Thyroid gland (tissue), 4 donors: ENCODE measurements at regions not wholly inside any gene's neighbourhood (a gene's known extent, or its start where the extent isn't known, plus 50 kb on each side); places are given as distances from the start of the nearest gene placed in this dataset.

ENCODE experiments used
- DNase-seq, 2 donors: peaks; one replicate each; pipeline ENCODE4 v3.0.0-alpha.2; 2019
- H3K27ac ChIP-seq, 3 donors: fragments of 200-600 bp; sonication (generic); 1 replicate in 2 of 3; 2 replicates in 1 of 3; pipeline ENCODE4 v1.5.1; 2016 to 2019; ENCODE audit warnings: mild to moderate bottlenecking in 1 of 3, moderate library complexity in 1 of 3
- H3K27me3 ChIP-seq: fragments of 200-600 bp; sonication (generic); one replicate; pipeline ENCODE4 v1.5.1; 2019
- H3K36me3 ChIP-seq, 2 donors: fragments of 200-600 bp; sonication (generic); one replicate each; pipeline ENCODE4 v1.5.1; 2016 to 2019
- H3K4me1 ChIP-seq, 2 donors: fragments of 200-600 bp; sonication (generic); one replicate each; pipeline ENCODE4 v1.5.1; 2017 to 2019
- H3K4me3 ChIP-seq, 3 donors: fragments of 200-600 bp; sonication (generic); replicated peaks in 1 of 3; 1 replicate in 2 of 3; 2 replicates in 1 of 3; pipeline ENCODE4 v1.5.1; 2016; ENCODE audit warnings: mild to moderate bottlenecking in 1 of 3
- H3K9me3 ChIP-seq: fragments of 200-600 bp; sonication (generic); one replicate; pipeline ENCODE4 v1.5.1; 2017
- POLR2A ChIP-seq, 2 donors: fragments of 450-650 bp; IDR thresholded peaks; one replicate each; pipeline ENCODE4 v1.6.1; 2017; ENCODE audit warnings: antibody characterized with exemption in 2 of 2, mild to moderate bottlenecking in 2 of 2, moderate library complexity in 1 of 2
- WGBS, 2 donors: methylation state at CpG; one replicate each; pipeline ENCODE4 v1.1.5; 2017; 5-methylcytosine and 5-hydroxymethylcytosine counted together
- intact Hi-C: fragments of 100-400 bp; cut with DNase I; formaldehyde crosslinking; loops from one replicate; pipeline ENCODE4 v1.15.1; 2023
- TF ChIP-seq, protein P1 (sequence below), 6 experiments: fragments of 200-600 bp in 3 of 6; fragments of 450-650 bp in 3 of 6; sonication (generic) in 3 of 6; IDR thresholded peaks; one replicate each; pipeline ENCODE4 v1.5.1; 2016 to 2019; ENCODE audit warnings: antibody characterized with exemption in 6 of 6, mild to moderate bottlenecking in 2 of 6, inconsistent platforms in 1 of 6, moderate library complexity in 1 of 6

DNA sequence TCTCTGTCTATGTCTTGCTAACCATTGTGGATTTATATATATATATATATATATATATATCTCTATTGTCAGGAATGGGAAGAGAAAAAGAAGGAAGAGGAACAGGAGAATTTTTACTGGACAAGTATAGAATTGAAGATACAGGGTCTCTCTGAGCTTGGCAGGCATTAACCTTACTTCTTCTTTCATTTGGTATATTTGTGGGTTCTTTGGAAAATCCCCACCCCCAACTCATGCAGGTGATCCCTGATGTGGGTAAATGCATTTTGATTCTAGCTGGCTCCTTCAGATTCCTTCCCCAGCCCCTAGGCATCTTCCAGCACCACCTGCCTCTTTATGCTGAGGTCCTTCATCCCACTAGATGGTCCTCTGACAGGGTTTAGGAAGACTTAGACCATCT is 78.8 kb upstream of the TRABD2B start:
- Histone ChIP-seq H3K9me3 (no peaks in the 10 kb centered on the region), H3K4me1 (peaks cover 0 to 16% of the 10 kb centered on the region in 2 donors), H3K27me3 (no peaks in the 10 kb centered on the region), H3K27ac (no peak overlapping the region), H3K4me3 (no peak overlapping the region), H3K36me3 (no peaks in the 10 kb centered on the region)
- intact Hi-C loops, result no loop called here
- DNase-seq, result no peak
- TF ChIP-seq, protein P1, sequence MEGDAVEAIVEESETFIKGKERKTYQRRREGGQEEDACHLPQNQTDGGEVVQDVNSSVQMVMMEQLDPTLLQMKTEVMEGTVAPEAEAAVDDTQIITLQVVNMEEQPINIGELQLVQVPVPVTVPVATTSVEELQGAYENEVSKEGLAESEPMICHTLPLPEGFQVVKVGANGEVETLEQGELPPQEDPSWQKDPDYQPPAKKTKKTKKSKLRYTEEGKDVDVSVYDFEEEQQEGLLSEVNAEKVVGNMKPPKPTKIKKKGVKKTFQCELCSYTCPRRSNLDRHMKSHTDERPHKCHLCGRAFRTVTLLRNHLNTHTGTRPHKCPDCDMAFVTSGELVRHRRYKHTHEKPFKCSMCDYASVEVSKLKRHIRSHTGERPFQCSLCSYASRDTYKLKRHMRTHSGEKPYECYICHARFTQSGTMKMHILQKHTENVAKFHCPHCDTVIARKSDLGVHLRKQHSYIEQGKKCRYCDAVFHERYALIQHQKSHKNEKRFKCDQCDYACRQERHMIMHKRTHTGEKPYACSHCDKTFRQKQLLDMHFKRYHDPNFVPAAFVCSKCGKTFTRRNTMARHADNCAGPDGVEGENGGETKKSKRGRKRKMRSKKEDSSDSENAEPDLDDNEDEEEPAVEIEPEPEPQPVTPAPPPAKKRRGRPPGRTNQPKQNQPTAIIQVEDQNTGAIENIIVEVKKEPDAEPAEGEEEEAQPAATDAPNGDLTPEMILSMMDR (IDR thresholded peaks at IDR 0.05), result no peak
- TF ChIP-seq POLR2A (IDR thresholded peaks at IDR 0.05), result no peak

DNA sequence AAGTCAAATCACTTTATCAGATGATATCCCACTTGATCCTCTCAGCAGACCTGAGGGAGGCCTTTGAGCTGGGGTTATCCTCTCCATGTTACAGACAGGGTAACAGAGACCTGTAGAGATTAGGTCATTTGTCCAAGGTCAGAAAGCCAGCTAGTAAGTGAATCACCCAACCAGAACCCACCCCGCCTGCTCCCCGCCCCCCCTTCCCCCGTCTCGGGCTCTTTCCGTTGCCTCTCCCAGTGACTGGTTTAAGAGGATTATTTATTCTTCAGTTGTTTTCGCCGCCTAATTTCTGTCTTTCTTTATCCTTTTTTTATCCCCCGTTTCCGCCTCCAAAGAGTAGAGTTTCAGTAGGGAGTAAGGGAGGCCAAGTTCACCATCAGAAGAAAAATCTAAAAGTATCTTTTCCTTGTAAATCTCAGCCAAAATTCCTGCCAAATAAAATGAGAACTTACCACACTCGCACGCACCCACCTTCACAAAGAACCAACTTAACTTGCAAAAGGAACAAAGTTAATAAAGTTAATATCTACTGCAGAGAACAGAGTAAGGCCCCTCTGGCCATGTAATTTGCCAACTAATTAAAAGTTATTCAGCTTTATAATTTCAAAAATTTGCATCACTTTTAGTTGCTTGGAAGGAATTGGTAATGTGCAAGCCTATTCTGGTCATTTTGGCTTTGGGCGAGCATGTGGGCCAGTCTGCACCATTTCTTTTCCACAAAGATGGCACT is 76.8 kb upstream of the TRABD2B start:
- Histone ChIP-seq H3K27ac (no peak overlapping the region), H3K36me3 (no peaks in the 10 kb centered on the region), H3K4me3 (no peak overlapping the region), H3K4me1 (peaks cover 0 to 7% of the 10 kb centered on the region in 2 donors), H3K9me3 (no peaks in the 10 kb centered on the region), H3K27me3 (no peaks in the 10 kb centered on the region)
- DNase-seq, result no peak
- WGBS, 2 donors, result 48 to 60% methylated on average over 12 of the region's 12 CpGs
- TF ChIP-seq, protein P1 (IDR thresholded peaks at IDR 0.05), result no peak
- no peak for TF ChIP-seq POLR2A (IDR thresholded peaks at IDR 0.05)
- intact Hi-C loops, result no loop called here

DNA sequence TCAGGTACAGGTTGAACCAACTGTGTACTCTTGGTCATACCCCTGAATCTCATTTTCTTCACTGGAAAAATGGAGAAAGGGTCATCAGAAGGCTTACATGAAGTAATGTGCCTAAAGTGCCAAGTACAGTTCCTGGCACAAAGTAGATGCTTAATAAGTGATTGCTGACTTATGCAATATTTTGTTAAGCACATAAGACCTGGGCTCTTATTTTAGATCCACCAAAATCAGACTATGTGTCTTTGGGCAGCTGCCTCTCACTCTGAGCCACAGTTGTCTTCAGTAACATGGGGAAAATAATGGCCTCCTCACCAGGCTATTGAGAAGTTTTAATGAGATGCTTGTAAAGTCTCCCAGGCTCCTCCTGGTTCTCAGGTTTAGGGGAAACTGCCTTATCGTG is 74.3 kb upstream of the TRABD2B start:
- no peak overlapping the region for H3K27ac ChIP-seq
- peaks cover 0 to 7% of the 10 kb centered on the region in 2 donors for H3K4me1 ChIP-seq
- no peaks in the 10 kb centered on the region for H3K27me3 ChIP-seq
- DNase-seq, result no peak
- intact Hi-C loops, result no loop called here
- H3K9me3 ChIP-seq, result no peaks in the 10 kb centered on the region
- H3K36me3 ChIP-seq, result no peaks in the 10 kb centered on the region
- no peak overlapping the region for H3K4me3 ChIP-seq
- WGBS, 2 donors, result 89 to 91% methylated on average over 1 of the region's 1 CpG
- TF ChIP-seq, protein P1 (IDR thresholded peaks at IDR 0.05), result no peak
- TF ChIP-seq POLR2A (IDR thresholded peaks at IDR 0.05), result no peak

DNA sequence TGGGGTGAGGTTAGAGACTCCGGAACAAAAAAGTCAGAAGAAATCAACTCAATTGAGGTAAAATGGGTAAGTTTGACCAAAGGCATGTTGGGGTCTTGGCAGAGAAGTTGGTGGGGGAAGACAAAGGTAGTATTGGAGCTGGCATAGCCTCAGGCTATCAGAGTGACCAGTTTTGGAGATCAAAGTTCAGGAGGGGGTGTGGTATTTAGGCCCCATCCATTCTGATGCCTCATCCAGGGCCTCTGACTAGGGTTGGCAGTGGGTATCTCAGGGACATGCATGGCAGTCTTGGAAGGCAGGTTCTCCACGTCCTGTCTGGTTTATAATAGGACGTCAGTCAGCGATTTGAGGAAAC is 73.2 kb upstream of the TRABD2B start:
- Histone ChIP-seq H3K36me3 (no peaks in the 10 kb centered on the region), H3K4me3 (no peak overlapping the region), H3K9me3 (no peaks in the 10 kb centered on the region), H3K4me1 (peaks cover 0 to 7% of the 10 kb centered on the region in 2 donors), H3K27me3 (no peaks in the 10 kb centered on the region), H3K27ac (no peak overlapping the region)
- intact Hi-C loops, result no loop called here
- DNase-seq, result no peak
- 75 to 81% methylated on average over 4 of the region's 4 CpGs for WGBS, 2 donors
- no peak for TF ChIP-seq POLR2A (IDR thresholded peaks at IDR 0.05)
- TF ChIP-seq, protein P1 (IDR thresholded peaks at IDR 0.05), result no peak

DNA sequence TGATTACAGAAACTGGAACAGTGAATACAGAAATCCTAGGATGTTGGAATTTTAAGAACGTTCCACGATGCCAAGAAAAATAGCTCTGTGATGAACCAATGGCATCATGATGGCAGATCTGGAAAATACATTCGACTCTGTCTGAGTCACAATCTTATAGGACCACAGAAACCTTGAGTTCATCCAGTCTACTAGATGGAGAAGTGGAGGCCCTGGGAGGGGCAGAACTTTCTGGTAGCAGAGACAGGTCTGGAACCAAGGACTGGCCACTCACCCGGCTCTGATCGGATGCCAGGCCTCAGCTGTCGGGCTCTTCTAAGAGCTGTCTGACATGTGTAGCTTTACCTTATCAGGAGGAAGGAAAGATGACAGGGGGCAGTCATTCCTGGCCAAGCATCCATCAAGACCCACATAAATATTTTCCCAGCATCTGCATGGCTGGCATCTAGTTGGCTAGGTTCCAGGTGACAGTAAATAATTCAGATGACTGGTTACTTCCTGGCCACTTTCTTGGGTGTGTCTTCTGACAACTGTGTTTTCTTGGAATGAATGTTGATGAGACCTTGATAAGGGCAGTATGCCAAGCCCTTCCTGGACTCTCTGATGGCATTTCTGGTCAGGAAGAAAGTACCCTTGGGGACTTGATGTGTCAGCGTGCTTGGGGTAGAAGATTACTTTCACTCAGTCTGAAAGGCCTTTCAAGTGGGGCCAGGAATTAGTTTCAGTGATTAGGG is 72.6 kb upstream of the TRABD2B start:
- Histone ChIP-seq H3K27ac (no peak overlapping the region), H3K36me3 (no peaks in the 10 kb centered on the region)
- WGBS, 2 donors, result 85 to 86% methylated on average over 6 to 7 of the region's 7 CpGs

More for the DNA sequence above, 72.6 kb upstream of the TRABD2B start:
- peaks cover 0 to 7% of the 10 kb centered on the region in 2 donors for H3K4me1 ChIP-seq
- intact Hi-C loops, result no loop called here
- no peak for TF ChIP-seq POLR2A (IDR thresholded peaks at IDR 0.05)
- TF ChIP-seq, protein P1 (IDR thresholded peaks at IDR 0.05), result no peak
- H3K27me3 ChIP-seq, result no peaks in the 10 kb centered on the region
- H3K4me3 ChIP-seq, result no peak overlapping the region
- DNase-seq, result no peak
- H3K9me3 ChIP-seq, result no peaks in the 10 kb centered on the region
